ENCODE measurements at regions not wholly inside any gene's neighbourhood (a gene's known extent, or its start where the extent isn't known, plus 50 kb on each side); places are given as distances from the start of the nearest gene placed in this dataset.

DNA sequence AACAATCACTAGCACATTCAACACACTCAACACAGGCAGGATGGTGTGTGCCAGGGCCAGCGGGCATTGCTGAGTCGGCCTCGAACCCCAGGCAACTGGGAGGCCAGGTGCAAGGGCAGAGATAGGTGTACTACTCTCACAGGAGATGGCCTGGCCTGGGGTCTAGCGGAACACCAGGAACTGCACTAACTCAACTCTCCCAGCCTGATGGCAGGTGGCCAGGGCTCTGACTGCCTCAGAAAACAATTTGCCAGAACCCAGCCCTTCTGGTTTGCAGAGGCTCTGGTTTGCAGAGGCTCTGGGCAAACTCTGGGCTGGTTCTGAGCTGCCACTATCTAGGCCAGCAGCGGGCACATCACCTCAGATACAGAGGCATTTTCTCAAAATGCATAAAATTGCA, 229.2 kb upstream of the CHRNA7 start:
- DNase-seq = no peak
- no peak for ATAC-seq
- no peaks in the 10 kb centered on the region for H3K4me1 Mint-ChIP-seq
- no peaks in the 10 kb centered on the region for H3K36me3 Mint-ChIP-seq
- peaks cover 0 to 23% (median 3%) of the 10 kb centered on the region in 5 donors for H3K27me3 Mint-ChIP-seq
- H3K27ac Mint-ChIP-seq = no peak overlapping the region
- POLR2A ChIA-PET = no interaction called here
- H3K4me3 Mint-ChIP-seq = no peak overlapping the region
- H3K9me3 Mint-ChIP-seq = no peaks in the 10 kb centered on the region

GRCh38 chr15:31802761-31803160, 227.6 kb upstream of the CHRNA7 start:
- Mint-ChIP-seq H3K4me1 (no peaks in the 10 kb centered on the region), H3K9me3 (no peaks in the 10 kb centered on the region), H3K27me3 (peaks cover 0 to 21% (median 3%) of the 10 kb centered on the region in 5 donors), H3K27ac (no peak overlapping the region), H3K36me3 (no peaks in the 10 kb centered on the region), H3K4me3 (no peak overlapping the region)
- ATAC-seq = no peak
- DNase-seq = no peak
- POLR2A ChIA-PET = no interaction called here

- Mint-ChIP-seq H3K27me3 (peaks cover 0 to 14% (median 5%) of the 10 kb centered on the region in 5 donors), H3K27ac (no peak overlapping the region), H3K36me3 (no peaks in the 10 kb centered on the region), H3K4me3 (no peak overlapping the region), H3K4me1 (no peaks in the 10 kb centered on the region), H3K9me3 (no peaks in the 10 kb centered on the region)
- DNase-seq (no peak), ATAC-seq (no peak)
- POLR2A ChIA-PET = no interaction called here
Measured at GRCh38 chr15:31803388-31803884, 226.9 kb upstream of the CHRNA7 start.

- H3K4me1 Mint-ChIP-seq = no peaks in the 10 kb centered on the region
- no peak overlapping the region for H3K4me3 Mint-ChIP-seq
- peaks cover 0 to 5% (median 0%) of the 10 kb centered on the region in 5 donors for H3K27me3 Mint-ChIP-seq
- POLR2A ChIA-PET = no interaction called here
- no peaks in the 10 kb centered on the region for H3K36me3 Mint-ChIP-seq
- DNase-seq (no peak), ATAC-seq (no peak)
- no peaks in the 10 kb centered on the region for H3K9me3 Mint-ChIP-seq
- H3K27ac Mint-ChIP-seq = no peak overlapping the region
Measured at GRCh38 chr15:31805090-31805662, 225.1 kb upstream of the CHRNA7 start.

- H3K36me3 Mint-ChIP-seq = no peaks in the 10 kb centered on the region
- H3K4me3 Mint-ChIP-seq = no peak overlapping the region
- no peak for ATAC-seq
- DNase-seq = no peak
- no peak overlapping the region for H3K27ac Mint-ChIP-seq
- H3K4me1 Mint-ChIP-seq = no peaks in the 10 kb centered on the region
- POLR2A ChIA-PET = no interaction called here
- H3K27me3 Mint-ChIP-seq = peaks cover 0 to 2% (median 0%) of the 10 kb centered on the region in 5 donors
- H3K9me3 Mint-ChIP-seq = no peaks in the 10 kb centered on the region
Measured at GRCh38 chr15:31806106-31806505, 224.2 kb upstream of the CHRNA7 start.

- H3K27ac Mint-ChIP-seq = no peak overlapping the region
- H3K9me3 Mint-ChIP-seq = peaks cover 0 to 2% (median 0%) of the 10 kb centered on the region in 9 donors
- H3K4me1 Mint-ChIP-seq = no peaks in the 10 kb centered on the region
- H3K4me3 Mint-ChIP-seq = no peak overlapping the region
- H3K27me3 Mint-ChIP-seq = peaks cover 0 to 8% (median 2%) of the 10 kb centered on the region in 5 donors
- no peak for DNase-seq
- no peaks in the 10 kb centered on the region for H3K36me3 Mint-ChIP-seq
- no peak for ATAC-seq
- POLR2A ChIA-PET = no interaction called here
Measured at GRCh38 chr15:31811641-31812040, 218.7 kb upstream of the CHRNA7 start.

- Mint-ChIP-seq H3K4me3 (no peak overlapping the region), H3K27ac (no peak overlapping the region), H3K36me3 (no peaks in the 10 kb centered on the region), H3K27me3 (peaks cover 0 to 8% (median 2%) of the 10 kb centered on the region in 5 donors), H3K9me3 (peaks cover 0 to 2% (median 0%) of the 10 kb centered on the region in 9 donors), H3K4me1 (no peaks in the 10 kb centered on the region)
- DNase-seq = no peak
- POLR2A ChIA-PET = no interaction called here
- ATAC-seq = no peak
Measured at GRCh38 chr15:31814082-31814481, 216.2 kb upstream of the CHRNA7 start.

DNA sequence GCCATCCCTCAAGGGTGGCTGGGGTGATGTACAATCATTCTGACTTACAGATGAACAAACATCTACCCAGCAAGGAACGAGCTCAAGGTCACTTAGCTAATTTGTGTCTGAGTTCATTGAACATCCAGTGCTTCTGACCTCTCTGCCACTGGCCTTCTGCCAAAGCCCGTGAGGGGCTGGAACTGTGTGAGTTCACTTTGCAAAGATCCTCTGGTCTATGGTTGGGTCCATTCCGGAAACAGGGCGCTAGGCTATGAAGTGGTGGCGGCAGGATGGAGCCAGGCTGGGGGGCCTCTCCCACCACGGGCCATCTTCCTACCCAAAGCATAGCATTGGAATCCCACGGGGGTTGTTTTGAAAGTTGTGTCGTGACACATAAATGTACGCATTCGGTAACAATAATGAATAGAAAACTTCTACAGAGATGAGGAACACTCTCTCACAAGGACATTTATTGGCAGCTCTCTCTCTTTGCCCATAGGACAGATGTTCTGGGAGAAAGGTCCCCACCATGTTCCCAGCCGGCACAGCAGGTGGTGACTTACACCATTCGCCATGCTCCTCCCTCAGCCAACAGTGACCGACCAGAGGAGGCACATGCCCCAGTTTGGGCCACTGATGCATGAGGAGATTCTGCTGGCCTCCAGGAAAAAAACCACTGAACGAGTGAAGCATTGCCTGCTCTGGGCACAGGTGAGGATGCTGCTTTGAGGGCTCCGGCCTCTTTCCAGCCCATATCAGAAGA, 214.7 kb upstream of the CHRNA7 start:
- DNase-seq (no peak), ATAC-seq (no peak)
- Mint-ChIP-seq H3K4me1 (no peaks in the 10 kb centered on the region), H3K36me3 (no peaks in the 10 kb centered on the region), H3K4me3 (no peak overlapping the region), H3K27me3 (peaks cover 0 to 8% (median 2%) of the 10 kb centered on the region in 5 donors), H3K9me3 (peaks cover 0 to 2% (median 0%) of the 10 kb centered on the region in 9 donors), H3K27ac (no peak overlapping the region)
- POLR2A ChIA-PET = no interaction called here

DNA sequence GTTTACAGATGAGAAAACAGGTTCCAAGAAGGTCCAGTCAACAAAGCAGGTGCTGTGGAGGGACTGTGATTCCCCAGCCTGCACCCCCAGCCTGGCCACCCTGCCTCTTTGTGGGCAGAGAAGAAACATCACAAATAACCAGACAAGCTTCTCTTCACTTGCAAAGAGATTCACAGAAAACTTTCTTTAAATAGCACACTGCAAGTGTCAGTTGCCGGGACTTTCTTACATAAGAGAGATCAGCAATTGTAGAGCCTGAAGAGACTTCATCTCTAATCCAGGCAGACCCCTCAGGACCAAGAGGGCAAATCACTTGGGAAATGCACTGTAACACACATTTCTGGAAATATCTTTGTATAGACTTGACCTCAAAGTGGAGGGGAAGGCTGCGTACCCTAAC, 207.9 kb upstream of the CHRNA7 start:
- POLR2A ChIA-PET = no interaction called here
- peaks cover 0 to 4% (median 0%) of the 10 kb centered on the region in 9 donors for H3K9me3 Mint-ChIP-seq

DNA sequence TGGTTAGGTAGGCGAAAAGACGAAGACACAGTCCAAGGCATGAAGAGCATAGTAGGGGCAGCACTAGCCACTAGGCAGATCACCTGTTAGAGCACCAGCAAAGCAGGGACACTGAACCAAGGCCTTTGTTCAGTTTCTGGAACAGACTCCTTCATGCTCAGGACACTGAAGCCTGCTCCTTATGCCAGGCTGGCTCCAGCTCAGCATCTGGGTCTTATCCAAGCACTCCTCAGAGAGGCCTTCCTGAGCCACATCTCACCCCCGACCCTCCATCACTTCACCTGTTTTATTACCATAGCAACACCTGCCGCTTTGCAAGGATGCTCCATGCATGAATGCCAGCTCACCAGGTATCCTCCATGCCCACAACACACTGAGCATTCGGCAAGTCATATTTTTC, 206.3 kb upstream of the CHRNA7 start:
- ATAC-seq = no peak
- Mint-ChIP-seq H3K4me3 (no peak overlapping the region), H3K36me3 (no peaks in the 10 kb centered on the region), H3K27ac (no peak overlapping the region), H3K9me3 (peaks cover 0 to 4% (median 0%) of the 10 kb centered on the region in 9 donors), H3K4me1 (no peaks in the 10 kb centered on the region), H3K27me3 (peaks cover 8 to 34% (median 13%) of the 10 kb centered on the region in 5 donors)
- POLR2A ChIA-PET = no interaction called here
- no peak for DNase-seq

More for the DNA sequence above, 207.9 kb upstream of the CHRNA7 start:
- peaks cover 8 to 26% (median 10%) of the 10 kb centered on the region in 5 donors for H3K27me3 Mint-ChIP-seq
- H3K4me3 Mint-ChIP-seq = no peak overlapping the region
- no peak for DNase-seq
- no peaks in the 10 kb centered on the region for H3K36me3 Mint-ChIP-seq
- no peak for ATAC-seq
- no peak overlapping the region for H3K27ac Mint-ChIP-seq
- no peaks in the 10 kb centered on the region for H3K4me1 Mint-ChIP-seq

DNA sequence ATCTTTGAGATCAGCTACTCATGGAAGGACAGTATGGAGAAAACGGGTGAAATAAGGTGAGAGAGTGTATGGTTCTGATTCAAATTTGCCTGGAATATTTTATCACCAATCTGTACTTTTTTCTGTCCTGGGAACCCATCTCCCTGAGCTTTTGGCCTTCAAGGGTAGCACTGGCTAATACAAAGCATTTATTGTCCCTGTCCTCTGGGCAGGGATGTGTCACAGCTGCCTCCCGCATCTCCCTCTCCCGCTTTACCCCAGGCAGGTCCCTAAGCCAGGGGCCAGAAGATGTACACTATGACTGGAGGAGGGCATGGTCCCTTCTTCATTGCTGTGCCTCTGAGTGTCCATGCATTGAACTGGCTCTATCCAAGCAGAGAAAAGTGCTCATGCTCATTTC, 201.7 kb upstream of the CHRNA7 start:
- no peak overlapping the region for H3K4me3 Mint-ChIP-seq
- peaks cover 0 to 9% (median 0%) of the 10 kb centered on the region in 9 donors for H3K9me3 Mint-ChIP-seq
- H3K27ac Mint-ChIP-seq = no peak overlapping the region
- POLR2A ChIA-PET = no interaction called here
- ATAC-seq (no peak), DNase-seq (no peak)
- peaks cover 7 to 54% (median 25%) of the 10 kb centered on the region in 5 donors for H3K27me3 Mint-ChIP-seq
- H3K36me3 Mint-ChIP-seq = peaks cover 0 to 8% (median 0%) of the 10 kb centered on the region in 3 donors
- H3K4me1 Mint-ChIP-seq = no peaks in the 10 kb centered on the region

DNA sequence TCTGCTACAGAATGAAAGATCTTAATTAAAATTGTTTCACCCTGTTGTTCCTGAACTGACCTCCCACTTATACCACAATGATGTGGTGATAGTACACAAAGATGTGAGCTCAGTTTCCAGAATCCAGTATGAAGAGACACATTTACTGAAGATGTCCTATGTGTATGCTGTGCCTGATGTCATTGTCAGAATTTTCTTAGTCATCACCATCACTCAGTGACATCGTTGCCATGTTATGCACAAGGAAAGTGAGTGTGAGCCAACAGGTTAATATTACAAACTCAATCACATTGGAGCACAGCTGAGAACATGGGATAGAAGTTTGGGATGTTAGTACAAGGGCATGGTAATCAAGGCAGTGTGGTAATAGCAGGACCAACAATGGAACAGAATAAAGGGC, 199.7 kb upstream of the CHRNA7 start:
- DNase-seq (no peak), ATAC-seq (no peak)
- H3K9me3 Mint-ChIP-seq = peaks cover 0 to 9% (median 0%) of the 10 kb centered on the region in 9 donors
- POLR2A ChIA-PET = no interaction called here
- no peak overlapping the region for H3K27ac Mint-ChIP-seq
- no peak overlapping the region for H3K4me3 Mint-ChIP-seq
- peaks cover 0 to 8% (median 0%) of the 10 kb centered on the region in 3 donors for H3K36me3 Mint-ChIP-seq
- H3K4me1 Mint-ChIP-seq = no peaks in the 10 kb centered on the region
- H3K27me3 Mint-ChIP-seq = peaks cover 7 to 54% (median 25%) of the 10 kb centered on the region in 5 donors

- Mint-ChIP-seq H3K9me3 (peaks cover 0 to 9% (median 0%) of the 10 kb centered on the region in 9 donors), H3K27me3 (peaks cover 7 to 52% (median 25%) of the 10 kb centered on the region in 5 donors), H3K4me1 (no peaks in the 10 kb centered on the region), H3K27ac (no peak overlapping the region), H3K4me3 (no peak overlapping the region), H3K36me3 (peaks cover 0 to 8% (median 0%) of the 10 kb centered on the region in 3 donors)
- POLR2A ChIA-PET = no interaction called here
- DNase-seq (no peak), ATAC-seq (no peak)
Measured at GRCh38 chr15:31831596-31831995, 198.7 kb upstream of the CHRNA7 start.

Measured in naive thymus-derived CD8-positive, alpha-beta T cell (primary cell).